Frontal cortex (tissue), 3 donors: ENCODE measurements at regions not wholly inside any gene's neighbourhood (a gene's known extent, or its start where the extent isn't known, plus 50 kb on each side); places are given as distances from the start of the nearest gene placed in this dataset.
"Not testable (repeated sequence)": the region's sequence is repeated elsewhere in the genome, so short reads cannot be mapped to it uniquely, and the experiment has no call there.

ENCODE experiments used
- DNase-seq, 2 donors: peaks; one replicate each; pipeline ENCODE4 v3.0.0; 2012; ENCODE audit warnings: low spot score in 2 of 2
- FAIRE-seq: peaks from 2 replicates; lab custom pipeline; 2012; peaks lifted over from hg19 to GRCh38; lab: Jason Lieb, UNC
- donor health status: control.
- donor health status: control.
- donor health status: control.

DNA sequence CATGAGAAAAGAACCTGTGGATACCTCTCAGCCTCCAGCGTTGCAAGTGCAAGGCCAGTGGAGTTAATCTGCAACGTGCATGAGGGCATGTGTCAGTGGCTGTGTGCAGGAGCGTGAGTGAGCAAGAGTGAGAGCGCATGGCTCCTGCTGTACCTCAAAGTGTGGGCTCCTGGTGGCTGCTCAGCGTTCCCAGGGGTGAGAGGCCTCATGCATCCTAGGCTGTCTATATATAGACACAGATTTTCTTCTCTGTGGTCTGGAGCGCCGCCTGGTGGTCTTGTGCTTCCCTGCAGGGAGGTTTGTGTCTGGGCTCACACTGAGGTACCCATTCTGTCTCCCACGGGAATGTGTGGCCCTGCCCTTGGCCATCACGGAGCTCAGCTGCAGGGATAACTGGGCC lies 161.8 kb upstream of the POTEB2 start:
- not testable (repeated sequence) for FAIRE-seq, DNase-seq

DNA sequence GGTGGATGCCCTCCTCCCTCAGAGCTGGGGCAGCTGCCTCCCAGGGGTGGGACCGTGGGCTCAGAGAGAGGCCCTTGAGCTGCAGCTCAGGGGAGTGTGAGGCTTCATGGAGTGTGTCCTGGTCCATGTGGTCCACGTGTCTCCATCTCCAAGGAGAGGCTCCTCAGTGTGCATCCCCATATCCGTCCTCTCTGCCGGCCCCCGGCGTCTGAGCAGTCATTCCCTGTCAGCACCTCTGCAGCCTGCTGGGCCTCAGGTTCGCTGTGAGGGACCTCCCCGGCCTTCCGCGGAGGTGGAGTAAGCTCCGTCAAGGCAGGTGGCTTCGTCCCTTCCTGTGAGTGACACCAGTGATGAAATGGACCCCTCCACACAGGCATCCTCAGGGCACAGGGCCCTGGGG lies 160.7 kb upstream of the POTEB2 start:
- not testable (repeated sequence) for DNase-seq, FAIRE-seq

DNA sequence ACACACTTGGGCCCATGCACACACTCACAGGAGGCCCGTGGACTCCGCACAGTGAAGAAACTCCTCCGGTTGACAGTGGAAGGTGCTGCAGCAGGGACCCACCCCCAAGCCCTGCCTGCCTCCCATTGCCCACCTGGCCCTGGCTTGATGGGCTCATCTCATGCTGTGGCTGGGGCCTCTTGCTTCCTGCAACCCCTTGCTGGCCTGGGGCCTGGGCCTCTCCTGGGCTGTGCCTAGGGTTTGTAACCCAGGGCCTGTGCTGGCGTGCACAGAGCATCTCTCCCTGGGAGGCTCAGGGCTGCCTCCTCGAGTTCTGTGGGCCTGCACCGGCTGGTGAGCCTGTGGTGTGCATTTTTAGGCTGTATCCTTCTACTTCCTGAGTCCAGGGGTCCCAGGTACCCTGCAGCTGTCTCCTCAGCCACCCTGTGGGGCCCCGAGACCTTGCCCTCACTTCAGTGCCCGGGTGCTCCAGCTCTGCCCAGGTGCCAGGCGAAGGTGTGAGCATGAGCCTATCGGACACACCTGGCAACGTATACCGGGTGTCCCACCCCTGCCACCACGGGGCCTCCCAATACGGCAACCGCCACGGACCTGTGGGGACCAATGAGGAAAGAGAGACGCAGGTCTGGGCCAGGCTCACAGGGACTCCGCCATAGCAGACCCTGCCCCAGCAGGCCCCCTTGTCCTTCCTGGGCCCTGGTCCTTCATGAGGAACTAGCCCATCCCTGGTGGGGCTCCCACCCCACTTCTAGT lies 158.3 kb upstream of the POTEB2 start:
- not testable (repeated sequence) for DNase-seq, FAIRE-seq

DNA sequence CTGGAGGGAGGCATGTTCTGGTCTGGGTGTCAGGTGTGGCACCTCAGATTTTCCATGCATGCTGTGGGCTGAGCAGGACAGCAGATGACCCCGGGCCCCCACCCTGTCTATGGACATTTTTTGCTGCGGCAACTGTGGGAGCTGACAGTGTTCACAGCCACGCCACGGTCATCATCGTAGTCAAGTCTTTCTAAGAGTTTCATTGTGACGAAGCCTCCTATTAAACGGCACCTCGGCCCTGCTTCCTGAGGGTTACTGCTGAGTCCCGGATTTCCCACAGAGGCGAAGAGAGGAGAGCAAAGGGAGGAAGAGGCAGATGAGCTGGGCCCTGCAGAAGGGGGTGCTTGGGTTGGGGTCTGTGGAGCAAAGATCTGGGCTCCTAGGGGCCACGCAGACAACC lies 152.1 kb upstream of the POTEB2 start:
- not testable (repeated sequence) for DNase-seq, FAIRE-seq

DNA sequence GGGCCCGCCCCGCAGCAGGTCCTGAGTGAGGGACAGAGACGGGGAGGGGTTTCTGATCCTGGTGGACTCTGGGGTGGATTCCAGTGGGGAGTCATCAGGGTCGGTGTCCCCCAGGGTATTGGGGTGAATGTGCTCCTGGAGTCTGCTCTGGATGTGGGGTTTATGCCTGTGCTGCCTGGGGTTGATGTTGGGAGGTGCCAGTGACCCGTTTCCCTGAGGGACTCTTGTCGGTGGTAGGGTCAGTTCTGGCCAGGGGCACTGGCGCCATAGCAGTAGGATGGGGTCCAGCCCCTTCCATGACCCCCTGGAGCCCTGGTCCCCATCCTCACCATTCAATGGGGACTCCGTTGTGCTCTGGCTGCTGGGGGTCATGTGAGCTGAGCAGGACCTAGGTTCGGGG lies 151.2 kb upstream of the POTEB2 start:
- not testable (repeated sequence) for FAIRE-seq, DNase-seq

DNA sequence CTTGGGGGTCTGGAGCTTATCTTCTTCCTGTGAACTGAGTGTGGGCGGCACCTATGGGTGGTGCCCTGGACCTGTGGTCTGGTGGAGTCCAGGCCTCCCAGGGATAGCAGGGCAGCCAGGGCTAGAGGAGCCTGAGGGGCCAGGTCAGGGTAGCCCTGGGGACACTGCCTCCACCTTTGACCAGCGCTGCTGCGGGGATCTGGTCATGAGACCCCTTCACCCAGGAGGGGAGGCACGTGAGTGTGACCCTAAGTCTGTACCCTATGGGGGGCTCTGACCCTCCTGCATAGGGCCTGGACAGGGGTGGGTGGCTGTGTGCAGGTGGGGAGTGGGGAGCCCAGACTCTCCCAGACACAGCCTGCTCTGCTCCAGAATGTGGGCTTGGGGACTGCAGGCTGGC lies 150.5 kb upstream of the POTEB2 start:
- FAIRE-seq, DNase-seq: not testable (repeated sequence)

DNA sequence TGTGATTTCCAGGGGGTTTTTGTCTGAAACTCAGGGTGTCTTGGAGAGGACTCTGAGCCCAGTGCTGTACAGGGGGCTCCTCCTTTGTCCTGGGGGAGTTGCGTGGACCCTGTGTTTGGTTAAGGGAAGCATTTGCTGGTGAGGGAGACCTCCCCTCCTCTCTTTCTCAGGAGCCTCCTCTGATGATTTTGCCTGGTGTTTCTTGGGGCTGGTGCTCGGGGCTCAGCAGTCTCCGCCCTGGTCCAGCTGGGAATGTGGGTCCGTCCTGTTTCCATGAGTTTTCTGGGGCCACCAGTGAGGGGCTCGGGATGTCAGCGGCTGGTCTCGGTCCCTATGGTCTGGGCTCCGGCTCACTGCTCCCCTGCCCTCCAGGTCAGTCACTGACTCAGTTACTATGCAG lies 149.1 kb upstream of the POTEB2 start:
- FAIRE-seq, DNase-seq: not testable (repeated sequence)

DNA sequence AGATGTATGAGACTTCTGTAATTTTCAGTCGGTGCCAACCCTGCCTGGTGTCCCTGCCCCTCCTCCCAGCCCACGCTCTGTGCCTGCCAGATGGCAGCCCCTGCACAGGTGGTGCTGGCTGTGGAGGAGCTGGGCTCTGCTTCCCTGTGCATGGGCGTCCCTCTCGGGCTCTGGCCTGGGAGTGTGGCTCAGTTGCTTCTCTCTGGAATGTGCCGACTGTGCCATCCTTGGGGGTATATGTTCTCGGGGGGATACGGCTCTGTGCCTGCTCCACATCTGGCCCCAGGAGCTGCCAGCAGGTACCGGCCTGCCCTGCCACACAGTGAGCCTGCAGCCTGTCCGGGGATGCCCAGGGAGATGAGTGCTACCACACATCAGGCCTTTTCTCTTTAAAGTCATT lies 147.2 kb upstream of the POTEB2 start:
- DNase-seq, FAIRE-seq: not testable (repeated sequence)

DNA sequence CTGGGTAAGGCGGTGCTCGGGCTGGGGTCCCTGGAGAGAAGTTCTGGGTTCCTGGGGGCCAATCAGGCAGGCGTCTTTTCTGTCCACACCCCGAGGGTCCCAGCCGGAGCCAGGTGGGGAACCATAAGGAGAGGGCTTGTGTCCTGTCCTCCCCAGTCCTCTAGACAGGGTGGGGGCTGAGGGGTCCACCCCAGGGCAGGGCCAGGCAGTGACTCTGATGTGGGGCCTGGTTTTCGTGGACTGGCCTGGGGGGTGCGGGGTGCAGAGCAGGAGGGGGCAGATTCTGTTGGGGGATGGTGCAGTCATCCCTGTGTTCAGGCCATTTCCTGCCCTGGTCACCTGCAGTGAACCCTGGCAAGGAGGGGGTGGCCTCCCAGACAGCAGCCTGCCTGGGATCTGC lies 143.5 kb upstream of the POTEB2 start:
- not testable (repeated sequence) for DNase-seq, FAIRE-seq

DNA sequence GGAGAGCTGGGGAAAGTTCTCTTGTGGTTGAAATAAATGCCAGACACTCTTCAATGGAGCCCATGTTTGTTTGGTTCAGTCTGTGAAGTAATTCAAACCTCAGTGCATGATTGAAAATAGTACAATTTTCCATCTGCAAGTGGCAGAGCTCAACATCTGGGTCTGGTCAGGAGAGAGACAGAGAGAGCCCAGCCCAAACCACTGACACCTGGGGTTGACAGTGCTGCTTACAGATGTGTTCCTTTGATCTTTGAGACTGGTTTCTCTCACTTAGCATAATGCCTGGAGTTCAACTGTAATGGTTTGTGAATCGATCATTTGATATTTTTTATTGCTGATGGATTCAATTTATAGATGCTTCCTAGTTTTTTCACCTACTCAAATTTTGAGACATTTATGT lies 137.3 kb upstream of the POTEB2 start:
- DNase-seq, FAIRE-seq: not testable (repeated sequence)

DNA sequence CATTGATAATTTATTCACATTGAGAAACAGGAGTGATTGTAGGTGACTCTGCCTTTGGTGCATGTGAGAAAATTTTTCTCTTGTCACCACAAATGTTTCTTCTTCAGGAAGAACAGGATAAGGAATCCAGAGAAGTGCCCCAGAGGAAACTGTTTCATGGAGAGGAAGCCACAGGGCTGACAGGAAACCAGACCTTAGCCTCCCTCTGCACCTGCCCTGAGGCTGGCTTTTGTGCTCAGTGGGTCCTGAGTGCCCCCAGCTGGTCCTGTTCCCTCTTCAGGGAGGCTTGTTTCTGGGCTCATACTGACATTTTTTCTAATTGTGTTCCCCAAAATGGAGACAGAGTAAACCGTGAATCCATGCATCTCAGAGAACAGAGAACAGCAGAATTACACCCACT lies 135.8 kb upstream of the POTEB2 start:
- DNase-seq, FAIRE-seq: not testable (repeated sequence)

DNA sequence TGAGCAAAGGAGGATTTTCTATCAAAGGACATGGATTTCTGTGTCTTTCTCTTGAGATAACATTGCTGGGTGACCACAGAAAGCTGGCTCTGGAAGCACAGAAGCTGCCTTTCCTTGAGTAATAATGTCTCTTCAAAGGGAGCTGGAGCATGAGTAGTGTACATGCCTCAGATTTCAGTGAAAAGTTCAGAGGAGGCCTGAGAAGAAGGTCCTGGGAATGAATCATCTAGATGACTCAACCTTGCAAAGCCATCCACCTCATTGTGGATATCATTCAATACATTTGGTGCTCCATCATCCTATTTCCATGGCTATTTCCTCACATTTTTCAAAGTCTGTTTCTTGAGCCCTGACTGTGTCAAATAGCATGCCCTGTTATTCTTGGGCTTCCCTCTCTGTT lies 125.6 kb upstream of the POTEB2 start:
- DNase-seq, FAIRE-seq: not testable (repeated sequence)

DNA sequence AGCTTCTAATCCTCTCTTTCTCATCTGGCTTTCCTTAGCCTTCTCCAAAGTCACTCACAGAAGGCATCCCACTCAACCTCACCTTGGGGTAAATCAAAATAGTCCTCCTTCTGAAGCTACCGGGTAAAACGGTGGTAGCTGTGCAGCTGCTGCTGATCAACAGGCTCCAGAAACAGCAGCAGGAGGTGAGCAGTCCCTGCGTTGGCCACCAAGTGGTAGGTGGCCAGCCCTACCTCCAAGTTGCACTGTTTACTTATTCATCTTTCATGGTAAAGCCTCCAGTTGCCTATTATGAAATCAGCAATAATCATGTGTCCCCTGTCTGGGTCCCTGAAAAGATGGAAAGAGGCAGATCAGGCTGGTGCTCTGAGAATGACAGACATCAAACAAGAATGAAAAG lies 125.1 kb upstream of the POTEB2 start:
- FAIRE-seq, DNase-seq: not testable (repeated sequence)

DNA sequence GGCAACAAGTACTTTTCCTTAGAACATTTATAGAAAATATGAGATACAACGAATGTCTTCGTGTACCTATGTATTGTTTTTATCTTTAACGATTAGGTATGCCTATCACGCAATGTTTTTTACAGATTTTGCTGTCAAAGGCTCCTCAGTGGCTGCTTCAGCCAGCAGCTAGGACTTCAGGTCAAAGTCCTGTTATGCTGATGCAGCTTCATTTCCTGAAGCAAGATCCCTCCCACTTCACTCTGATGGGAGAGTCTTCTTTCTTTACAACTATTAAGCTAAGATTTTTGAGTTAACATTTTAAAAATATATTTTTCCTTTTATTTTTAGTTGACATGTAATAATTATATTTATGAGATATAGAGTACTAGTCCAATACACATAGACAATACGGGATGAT lies 120.7 kb upstream of the POTEB2 start:
- FAIRE-seq = not testable (repeated sequence)

DNA sequence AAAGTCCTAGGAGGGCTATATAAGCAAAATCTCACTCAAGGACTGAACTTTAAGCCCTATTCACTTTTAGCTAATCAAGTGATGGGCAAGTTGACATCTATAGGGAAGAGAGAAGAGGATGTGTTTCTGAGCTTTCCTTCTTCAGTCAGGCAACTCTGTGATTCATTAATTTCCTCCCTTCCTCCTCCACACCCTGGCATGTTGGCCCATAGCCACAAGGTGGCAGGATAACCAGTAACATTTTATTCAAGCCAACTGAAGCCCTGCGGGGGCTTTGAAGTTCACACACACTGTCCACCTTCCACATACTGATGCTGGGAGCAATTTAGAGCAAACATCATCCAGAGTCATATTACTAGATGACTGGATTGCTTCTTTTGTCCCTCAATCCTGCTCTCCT lies 111.9 kb upstream of the POTEB2 start:
- not testable (repeated sequence) for DNase-seq
- FAIRE-seq = peak; percentile 3

More for the DNA sequence above, 120.7 kb upstream of the POTEB2 start:
- not testable (repeated sequence) for DNase-seq

DNA sequence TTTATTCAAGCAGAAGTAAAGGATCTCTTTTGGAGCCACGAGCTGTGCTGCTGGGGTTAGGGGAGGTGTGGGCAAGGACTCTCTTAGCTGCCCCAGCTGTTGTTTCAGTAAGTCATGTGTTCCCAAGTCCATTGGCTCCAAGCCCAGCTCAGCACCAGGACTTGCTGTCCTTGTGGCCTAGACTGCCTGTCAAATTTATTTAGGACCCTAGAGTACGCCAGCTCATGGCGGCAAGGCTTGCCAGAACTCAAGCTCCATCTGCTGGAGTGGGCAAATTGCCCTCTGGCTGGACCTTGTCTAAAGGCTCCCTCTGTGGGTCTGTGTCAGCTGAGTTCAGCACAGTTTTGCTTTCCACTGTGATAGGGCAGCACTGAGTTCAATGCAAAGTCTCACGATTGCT lies 106.6 kb upstream of the POTEB2 start:
- DNase-seq, FAIRE-seq: not testable (repeated sequence)

DNA sequence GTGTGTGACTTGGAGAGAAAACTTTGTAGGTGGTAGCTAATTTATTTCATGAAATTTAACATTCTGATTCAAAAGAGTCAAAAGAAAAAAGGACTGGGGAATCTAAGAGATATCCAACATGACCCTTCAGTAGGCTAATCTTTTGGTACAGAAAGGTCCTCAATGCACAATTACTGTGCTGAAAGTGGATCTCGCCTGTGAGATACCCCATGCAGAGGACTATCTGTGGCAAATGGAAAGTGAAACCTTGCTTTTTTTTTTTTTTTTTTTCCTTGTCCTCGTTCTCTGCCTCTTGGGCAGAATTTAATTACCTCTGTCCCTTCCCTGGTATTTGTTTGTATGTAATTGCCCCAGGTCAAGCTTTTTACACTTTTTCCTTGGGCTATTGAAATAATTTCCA lies 93.2 kb upstream of the POTEB2 start:
- FAIRE-seq, DNase-seq: not testable (repeated sequence)

DNA sequence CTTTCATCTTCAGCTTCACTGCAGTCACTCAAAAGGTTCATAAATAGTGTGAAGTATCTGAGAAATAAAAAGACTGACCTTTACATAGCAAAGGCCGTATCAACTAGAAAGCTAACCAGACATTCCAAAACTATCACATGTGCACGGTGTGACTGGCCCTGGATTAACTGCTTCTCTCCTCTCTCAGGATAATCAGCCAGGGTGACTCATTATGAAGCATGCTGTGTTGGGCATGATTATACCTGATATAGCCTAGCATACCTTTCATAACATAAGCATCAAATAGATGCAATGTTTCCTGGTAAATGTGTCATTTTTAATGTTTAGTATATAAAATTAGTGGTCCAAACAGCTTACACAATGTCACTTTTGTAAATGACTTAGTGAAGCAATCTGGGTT lies 63.2 kb upstream of the POTEB2 start:
- not testable (repeated sequence) for DNase-seq, FAIRE-seq
